ENCODE measurements at regions not wholly inside any gene's neighbourhood (a gene's known extent, or its start where the extent isn't known, plus 50 kb on each side); places are given as distances from the start of the nearest gene placed in this dataset.

GRCh38 chr6:90653750-90654149 lies 66.9 kb upstream of the MAP3K7 start:
- H2BK12ac ChIP-seq (ENCODE audit: insufficient read length, low read depth, low read length): no peak overlapping the region
- H2AK5ac ChIP-seq (ENCODE audit: insufficient read length, low read length): no peak overlapping the region
- no peak overlapping the region for H3K14ac ChIP-seq (ENCODE audit: insufficient read depth, low read length)
- H3K9me3 ChIP-seq (ENCODE audit: control insufficient read depth, low read depth, low read length): no peaks in the 10 kb centered on the region
- no peaks in the 10 kb centered on the region for H4K20me1 ChIP-seq (ENCODE audit: control insufficient read depth, insufficient read depth, insufficient read length)
- H3K18ac ChIP-seq (ENCODE audit: insufficient read length, low read depth, low read length): no peak overlapping the region
- H2BK120ac ChIP-seq (ENCODE audit: low read depth, low read length, poor library complexity, severe bottlenecking): no peak overlapping the region
- no peak overlapping the region for H2AFZ ChIP-seq (ENCODE audit: low read length)
- H3K9ac ChIP-seq (ENCODE audit: extremely low read depth, insufficient read length, low read length): no peak overlapping the region
- no peak overlapping the region for H3K27ac ChIP-seq (ENCODE audit: insufficient read length, low read depth, low read length)
- H2BK15ac ChIP-seq (ENCODE audit: low read depth, low read length): no peak overlapping the region
- Mint-ChIP-seq H3K36me3 (ENCODE audit: insufficient read depth in 1 of 3, low read depth in 3 of 3) (no peaks in the 10 kb centered on the region; a peak in 1 of 7 replicates), H3K27ac (no peak overlapping the region), H3K4me1 (peaks cover 4 to 14% of the 10 kb centered on the region in 2 experiments; a peak in 3 of 4 replicates), H3K4me3 (no peak overlapping the region), H3K9me3 (no peaks in the 10 kb centered on the region), H3K27me3 (ENCODE audit: low read depth) (no peaks in the 10 kb centered on the region)
- H3T11ph ChIP-seq (ENCODE audit: low read length): no peak overlapping the region
- no peak overlapping the region for H2BK5ac ChIP-seq (ENCODE audit: insufficient read length, low read length)
- no peak overlapping the region for H4K91ac ChIP-seq (ENCODE audit: insufficient read length, low read depth, low read length)
- DNase-seq: no peak
- WGBS (ENCODE audit: extremely low coverage, insufficient read length, low lambda C conversion rate): no CpG with 5 or more reads among the region's 5 CpGs
- H3K4ac ChIP-seq (ENCODE audit: low read depth, low read length): no peak overlapping the region
- no peaks in the 10 kb centered on the region for H3K23me2 ChIP-seq (ENCODE audit: insufficient read length, low read depth, low read length, poor library complexity, severe bottlenecking)
- H3K56ac ChIP-seq (ENCODE audit: insufficient read length, low read depth, low read length): no peak overlapping the region
- H3K4me2 ChIP-seq (ENCODE audit: insufficient read depth, insufficient read length, low read length): no peak overlapping the region
- no peak overlapping the region for H3K23ac ChIP-seq (ENCODE audit: insufficient read length, low read depth, low read length)
- TF ChIP-seq CTCF (conservative IDR thresholded peaks at IDR 0.05): no peak
- no peak overlapping the region for H2BK20ac ChIP-seq (ENCODE audit: low read depth, low read length, poor library complexity, severe bottlenecking)
- no peak overlapping the region for H4K8ac ChIP-seq (replicated peaks; ENCODE audit: insufficient read length, low read depth, low read length)
- no peaks in the 10 kb centered on the region for H3K79me1 ChIP-seq (ENCODE audit: insufficient read depth, low read depth, low read length, poor library complexity, severe bottlenecking)
- no peaks in the 10 kb centered on the region for H3K79me2 ChIP-seq (ENCODE audit: insufficient read depth, low read length)
- no peak overlapping the region for H4K5ac ChIP-seq (ENCODE audit: insufficient read length, low read depth, low read length)
- no peaks in the 10 kb centered on the region for H3K4me1 ChIP-seq (ENCODE audit: insufficient read depth, low read length)
- no peaks in the 10 kb centered on the region; the same call in 1 of the 2 replicates for H3K27me3 ChIP-seq (ENCODE audit: insufficient read depth, low read length)

Data from H9 (cell line).